Esophagus squamous epithelium (tissue), 4 donors: ENCODE measurements at regions not wholly inside any gene's neighbourhood (a gene's known extent, or its start where the extent isn't known, plus 50 kb on each side); places are given as distances from the start of the nearest gene placed in this dataset.

ENCODE experiments used
- POLR2A ChIP-seq, 4 donors: fragments of 450-650 bp; IDR thresholded peaks; one replicate each; pipeline ENCODE4 v1.6.1; 2017; ENCODE audit warnings: antibody characterized with exemption in 4 of 4, mild to moderate bottlenecking in 4 of 4, moderate library complexity in 3 of 4
- TF ChIP-seq, protein P1 (sequence below), 6 experiments: fragments of 450-650 bp in 4 of 6; fragments of 200-600 bp in 2 of 6; sonication (generic) in 2 of 6; IDR thresholded peaks; one replicate each; pipeline ENCODE4 v1.5.1; 2016 to 2019; ENCODE audit warnings: antibody characterized with exemption in 6 of 6, mild to moderate bottlenecking in 4 of 6, moderate library complexity in 4 of 6

DNA sequence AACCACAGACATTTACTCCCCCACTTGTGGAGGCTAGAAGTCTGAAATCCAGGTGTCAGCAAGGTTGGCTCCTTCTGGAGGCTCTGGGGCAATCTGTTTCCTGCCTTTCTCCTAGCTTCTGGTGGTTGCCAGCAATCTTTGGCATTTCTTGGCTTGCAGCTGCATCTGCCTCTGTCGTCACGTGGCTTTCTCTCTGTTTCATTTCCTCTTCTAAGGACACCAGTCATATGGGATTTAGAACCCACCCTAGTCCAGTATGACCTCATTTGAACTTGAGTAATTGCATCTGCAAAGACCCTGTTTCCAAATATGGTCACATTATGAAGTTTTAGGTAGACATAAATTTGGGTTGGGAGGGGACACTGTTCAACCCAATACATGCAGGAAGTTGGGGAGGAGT, 56.2 kb upstream of the EPB41L1 start:
- TF ChIP-seq, protein P1, sequence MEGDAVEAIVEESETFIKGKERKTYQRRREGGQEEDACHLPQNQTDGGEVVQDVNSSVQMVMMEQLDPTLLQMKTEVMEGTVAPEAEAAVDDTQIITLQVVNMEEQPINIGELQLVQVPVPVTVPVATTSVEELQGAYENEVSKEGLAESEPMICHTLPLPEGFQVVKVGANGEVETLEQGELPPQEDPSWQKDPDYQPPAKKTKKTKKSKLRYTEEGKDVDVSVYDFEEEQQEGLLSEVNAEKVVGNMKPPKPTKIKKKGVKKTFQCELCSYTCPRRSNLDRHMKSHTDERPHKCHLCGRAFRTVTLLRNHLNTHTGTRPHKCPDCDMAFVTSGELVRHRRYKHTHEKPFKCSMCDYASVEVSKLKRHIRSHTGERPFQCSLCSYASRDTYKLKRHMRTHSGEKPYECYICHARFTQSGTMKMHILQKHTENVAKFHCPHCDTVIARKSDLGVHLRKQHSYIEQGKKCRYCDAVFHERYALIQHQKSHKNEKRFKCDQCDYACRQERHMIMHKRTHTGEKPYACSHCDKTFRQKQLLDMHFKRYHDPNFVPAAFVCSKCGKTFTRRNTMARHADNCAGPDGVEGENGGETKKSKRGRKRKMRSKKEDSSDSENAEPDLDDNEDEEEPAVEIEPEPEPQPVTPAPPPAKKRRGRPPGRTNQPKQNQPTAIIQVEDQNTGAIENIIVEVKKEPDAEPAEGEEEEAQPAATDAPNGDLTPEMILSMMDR (IDR thresholded peaks at IDR 0.05) = no peak
- no peak for TF ChIP-seq POLR2A (IDR thresholded peaks at IDR 0.05)
